NCI-H526 treated with DMSO at 0.1 percent for 48 hours (cell line): ENCODE measurements at regions not wholly inside any gene's neighbourhood (a gene's known extent, or its start where the extent isn't known, plus 50 kb on each side); places are given as distances from the start of the nearest gene placed in this dataset.
A peak's percentile ranks its signal among the peaks of the same experiment; 100 is the strongest.

ENCODE experiments used
- DNase-seq: peaks from one replicate; lab custom pipeline; 2025; lab: John Stamatoyannopoulos, UW

DNA sequence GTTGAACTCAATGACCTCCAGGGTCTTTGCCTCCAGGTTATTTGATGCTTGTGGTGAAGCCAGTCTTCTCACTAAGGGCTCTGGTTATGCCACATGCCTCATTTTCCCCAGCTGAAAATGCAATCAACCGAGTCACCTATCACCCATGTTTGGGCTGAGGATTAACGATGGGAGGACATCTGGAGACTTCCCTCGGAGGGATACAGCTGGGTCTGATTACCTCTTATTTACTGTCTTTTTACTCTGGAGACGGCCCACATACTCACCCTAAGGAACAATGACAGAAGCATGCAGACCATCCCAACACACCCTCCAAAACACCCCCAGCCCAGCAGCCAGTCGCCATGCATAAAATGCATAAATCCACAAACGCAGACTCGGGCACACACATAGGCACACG, 187.4 kb downstream of the OPA1 start:
- no peak for DNase-seq

DNA sequence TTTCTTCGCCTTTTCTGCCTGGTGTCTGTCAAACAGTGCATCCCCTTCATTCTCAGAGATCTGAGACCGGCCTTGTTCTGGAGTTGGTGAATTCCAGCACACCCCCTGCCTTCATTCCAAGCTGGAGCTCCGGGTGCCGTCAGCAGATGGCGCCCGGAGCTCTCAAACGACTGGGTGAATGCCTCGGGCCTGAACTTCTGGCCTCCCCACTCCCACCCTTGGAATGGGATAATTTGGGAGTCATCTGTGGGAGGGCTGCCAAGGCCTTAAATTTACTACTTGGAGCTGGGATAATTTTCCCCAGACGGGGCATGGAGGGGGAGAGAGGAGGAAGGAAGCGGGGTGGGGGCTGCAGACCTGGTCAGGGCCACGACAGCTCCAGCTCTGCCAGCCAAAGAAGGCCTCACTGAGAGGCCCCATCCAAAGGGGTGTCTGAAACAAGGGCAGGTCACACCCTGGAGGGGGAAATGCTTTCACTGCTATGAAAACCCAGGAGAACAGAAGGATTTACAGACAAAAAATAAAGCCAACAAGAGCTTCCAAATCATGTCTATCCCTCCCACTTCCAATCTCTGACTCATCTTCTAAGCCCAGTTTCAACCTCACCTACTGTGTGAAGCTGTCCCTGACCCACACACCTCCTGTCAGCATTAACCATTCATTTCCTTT, 187.9 kb downstream of the OPA1 start:
- DNase-seq = peak; percentile 40

DNA sequence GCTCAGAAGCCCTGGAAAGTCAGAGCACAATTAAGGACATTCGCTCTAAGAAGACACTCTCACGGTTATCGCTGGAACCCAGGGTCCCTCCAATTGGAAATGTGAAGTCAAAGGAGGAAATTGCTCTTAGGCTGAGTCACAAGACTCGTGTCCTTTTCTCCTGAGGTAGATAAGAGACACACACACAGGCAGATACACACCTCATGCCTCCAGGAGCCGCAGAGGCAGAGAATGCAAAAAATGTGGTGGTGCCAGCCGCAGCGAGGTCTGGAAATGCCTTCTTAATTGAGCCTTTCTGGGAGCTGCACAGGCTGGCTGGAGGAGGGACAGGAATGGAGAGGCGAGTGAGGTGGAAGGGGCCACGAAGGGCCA, 189.3 kb downstream of the OPA1 start:
- peak; percentile 26 for DNase-seq

DNA sequence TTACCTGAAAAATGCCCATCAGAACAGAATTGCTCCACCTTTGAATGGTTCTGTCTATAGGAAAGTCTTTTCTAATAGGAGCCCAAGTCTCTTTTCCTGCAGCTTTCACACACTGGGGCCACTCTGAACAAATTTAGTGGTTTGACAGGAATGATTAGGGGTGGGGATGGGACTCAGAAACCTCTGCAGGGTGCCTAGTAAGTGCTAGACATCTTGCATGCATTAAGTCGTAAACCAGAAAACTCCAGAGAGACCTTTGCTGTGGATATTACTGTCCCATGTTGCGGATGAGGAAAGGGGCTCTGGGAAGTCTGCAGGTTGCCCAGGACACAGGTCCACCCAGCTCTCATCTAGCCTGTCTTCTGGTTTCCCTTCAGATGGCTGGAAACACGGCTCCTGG, 189.7 kb downstream of the OPA1 start:
- no peak for DNase-seq

DNA sequence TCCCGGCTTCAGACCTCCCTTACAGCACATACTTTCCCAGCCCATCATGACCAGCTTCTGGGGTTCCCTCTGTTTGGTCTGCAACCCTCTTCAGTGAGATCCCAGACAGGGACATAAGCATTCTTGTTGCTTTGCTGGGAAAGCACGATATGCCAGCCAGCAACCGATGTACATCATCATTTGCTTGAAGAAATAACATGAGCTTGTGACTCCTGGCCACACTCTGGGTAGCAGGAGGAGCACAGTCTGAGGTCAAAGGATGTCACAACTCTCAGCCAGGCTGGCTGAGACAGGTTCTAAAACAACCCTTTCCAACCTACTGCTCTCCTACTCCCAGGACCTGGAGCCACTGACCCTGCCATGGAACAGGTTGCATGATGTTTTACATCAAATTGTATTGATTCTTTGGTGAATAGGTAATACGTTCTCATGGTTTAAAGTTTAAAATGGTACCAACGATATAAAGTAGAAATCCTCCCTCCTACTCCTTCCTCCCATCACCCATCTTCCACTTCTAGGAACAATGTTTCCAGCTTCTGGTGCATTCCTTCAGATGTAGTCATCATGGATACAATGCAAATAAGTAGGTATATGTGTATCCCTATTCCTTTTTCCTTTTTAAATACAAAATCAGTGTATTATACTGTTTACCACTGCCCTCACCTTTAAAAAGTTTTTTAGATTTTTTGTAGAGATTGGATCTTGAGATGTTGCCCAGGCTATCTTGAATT, 190.3 kb downstream of the OPA1 start:
- no peak for DNase-seq

DNA sequence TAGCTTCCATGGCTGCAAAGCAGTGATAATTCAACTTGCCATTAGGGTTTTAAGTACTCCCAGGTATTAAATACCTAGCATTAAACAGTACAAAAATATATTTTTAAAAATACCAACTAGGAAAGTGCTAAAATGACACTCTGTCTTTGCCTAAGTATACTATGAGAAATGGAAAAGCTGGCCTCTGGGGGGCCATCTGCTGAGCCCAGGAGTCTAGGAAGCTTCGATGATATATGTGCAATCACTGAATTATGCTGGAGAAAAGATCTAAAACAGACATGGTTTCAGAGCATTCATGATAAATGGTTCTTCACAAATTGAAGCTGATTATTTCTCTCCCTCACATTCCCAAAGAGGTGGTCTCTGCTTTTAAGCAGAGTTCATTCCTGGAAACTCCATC, 191.8 kb downstream of the OPA1 start:
- no peak for DNase-seq

DNA sequence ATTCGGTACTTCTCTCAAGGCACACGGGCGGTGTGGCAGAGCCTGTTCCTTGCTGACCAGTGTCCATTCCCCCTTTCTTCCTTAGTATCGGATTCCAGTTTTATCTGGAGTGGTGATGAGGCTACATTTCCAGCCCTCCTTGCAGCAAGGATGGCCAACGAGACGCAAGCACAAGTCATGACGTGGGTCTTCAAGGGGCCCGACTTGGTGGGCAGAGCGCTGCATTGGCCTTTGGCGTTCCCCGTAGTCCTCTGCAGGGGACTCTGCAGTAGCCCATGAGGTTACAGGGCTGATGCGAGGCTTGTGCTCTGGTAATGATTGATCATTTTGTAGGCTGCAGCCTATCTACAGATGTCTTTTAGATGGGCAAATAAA, 194.5 kb downstream of the OPA1 start:
- no peak for DNase-seq

DNA sequence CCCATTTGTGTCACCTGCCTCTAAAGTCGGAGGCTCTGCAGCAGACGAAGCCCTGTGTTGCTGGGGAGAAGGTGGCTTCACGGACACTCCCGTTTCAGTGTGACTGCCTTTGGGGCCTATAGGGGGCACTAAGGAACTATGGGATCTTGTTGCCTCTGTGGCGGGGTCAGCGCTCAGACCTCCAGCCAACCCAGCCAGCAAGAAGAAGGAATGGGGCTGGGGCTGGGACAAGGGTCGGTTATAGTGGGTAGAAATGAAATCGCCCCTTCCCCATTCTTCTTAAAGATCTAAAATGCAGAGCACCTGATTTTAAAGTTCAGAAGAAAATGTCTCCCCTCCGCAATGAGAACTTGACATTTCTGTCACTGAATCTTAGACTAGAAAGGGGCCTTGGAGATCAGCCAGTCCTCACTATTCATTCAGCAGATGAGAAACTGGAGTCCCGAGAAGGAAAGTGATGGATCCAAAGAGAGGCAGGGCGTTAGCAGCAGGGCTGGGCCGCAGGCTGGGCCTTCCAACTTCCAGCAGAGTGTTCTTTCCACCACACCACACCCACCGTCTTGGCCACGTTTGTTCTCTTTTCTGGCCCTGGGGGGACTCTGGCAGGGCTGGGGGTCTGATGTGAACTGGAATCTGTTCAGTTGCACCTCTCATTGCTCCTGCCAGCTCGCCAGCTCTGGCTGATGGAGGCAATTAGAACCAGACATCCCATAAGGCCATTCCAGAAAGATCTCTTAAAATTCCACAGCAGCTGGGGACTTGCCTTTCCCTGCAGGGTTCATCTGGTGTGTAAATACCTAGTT, 195.4 kb downstream of the OPA1 start:
- DNase-seq = peak; percentile 60

DNA sequence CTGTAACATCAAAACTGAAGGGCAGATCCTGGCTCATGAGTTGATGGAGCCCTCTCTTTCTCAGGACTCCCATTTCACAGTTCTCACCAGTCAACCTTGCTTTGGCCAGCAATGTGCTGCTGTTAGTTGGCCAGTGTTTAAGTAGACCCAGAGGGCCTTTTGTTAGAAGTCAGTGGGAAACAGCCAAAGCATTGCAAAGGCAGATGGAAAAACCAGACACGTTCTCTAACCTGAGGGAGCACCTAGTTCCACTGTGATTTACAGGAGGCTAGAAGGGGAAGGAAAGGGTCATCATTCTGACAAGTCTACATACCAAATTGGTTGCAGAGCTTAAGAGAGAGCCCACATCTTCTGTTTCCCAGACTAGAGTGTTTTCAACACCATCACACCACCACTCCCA, 196.4 kb downstream of the OPA1 start:
- DNase-seq = no peak

DNA sequence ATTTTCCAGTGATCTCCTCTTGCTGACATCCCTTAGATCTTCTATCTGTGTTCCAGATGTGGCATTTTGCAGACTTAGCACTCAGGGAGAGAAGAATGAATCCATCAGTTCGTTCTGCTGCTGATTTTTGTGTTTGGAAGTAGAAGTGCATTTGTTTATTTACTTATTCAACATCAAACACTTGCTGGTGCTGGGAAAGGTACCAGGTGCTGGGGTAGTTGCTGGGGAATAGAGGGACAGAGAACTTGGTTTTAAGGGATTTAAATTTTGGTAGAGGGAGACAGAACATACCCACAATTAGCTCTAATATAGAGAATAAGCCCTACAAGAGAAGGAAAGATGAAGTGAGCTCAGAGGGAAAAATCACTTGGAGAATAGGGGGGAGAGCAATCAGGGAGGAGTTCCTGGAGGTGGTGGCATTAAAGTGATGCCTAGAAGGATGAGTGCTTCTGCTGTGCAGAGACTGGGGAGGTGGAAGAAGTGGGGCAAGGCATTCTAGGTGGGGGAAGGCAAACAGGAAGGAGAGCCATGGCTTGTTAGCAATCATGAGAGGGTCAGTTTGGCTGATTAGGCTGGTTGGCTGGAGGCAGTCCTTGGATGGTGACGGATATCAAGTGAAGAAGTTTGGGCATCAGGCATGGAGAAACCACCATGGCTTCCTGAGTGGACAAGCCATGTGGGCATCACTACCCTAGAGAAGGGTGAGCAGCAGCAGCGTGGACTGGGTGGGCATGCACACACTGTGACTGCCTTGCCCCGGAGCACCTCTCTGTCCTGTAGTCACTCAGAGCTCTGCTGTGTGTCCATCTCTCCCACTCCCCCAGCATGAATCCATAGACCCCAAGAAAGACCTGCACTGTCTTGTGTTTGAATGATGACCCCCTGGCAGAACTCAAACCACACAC, 197.3 kb downstream of the OPA1 start:
- no peak for DNase-seq

DNA sequence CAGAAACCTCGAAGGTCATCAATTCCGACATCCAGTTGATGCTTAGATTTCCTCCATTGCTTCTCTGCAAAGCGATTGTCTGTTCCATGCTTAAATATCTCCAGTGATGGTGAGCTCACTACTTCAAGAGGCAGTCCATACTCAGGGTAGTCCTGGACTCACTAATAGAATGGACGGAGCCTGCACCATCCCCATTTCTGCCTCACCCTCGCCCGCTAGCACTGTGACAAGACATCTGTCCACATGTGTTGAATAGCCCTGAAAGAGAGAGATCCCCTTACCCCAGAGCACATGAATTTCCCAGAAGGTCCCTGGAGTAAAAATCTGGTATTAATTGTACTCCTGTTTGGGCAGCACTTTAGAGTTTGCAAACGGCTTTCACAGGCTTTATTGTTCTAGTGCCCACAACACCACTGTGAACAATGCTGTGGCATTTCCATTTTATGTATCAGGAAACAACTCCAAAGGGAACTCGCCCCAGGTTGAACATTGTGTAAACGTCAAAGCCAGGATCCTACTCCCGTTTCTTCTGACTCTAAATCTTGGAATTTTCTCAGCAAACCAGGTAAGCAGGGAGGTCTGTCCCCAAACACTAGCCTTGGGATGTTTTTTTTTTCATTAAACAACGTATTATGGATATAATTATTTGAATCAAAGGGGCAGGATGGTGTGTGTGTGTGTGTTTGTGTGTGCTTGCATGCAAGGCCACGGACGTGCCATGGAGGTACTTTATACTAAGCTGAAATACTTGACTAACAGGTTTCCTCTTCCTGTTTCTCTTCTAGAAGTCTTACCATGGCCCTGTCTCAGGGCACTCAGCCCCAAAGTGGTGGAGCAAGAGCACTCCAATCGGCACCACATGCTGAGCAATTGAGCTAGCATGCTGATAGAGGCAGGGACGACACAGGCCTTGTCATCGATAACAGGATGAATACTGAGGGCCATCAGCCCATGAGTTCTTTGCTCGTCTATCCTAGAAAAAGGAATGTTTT, 198.3 kb downstream of the OPA1 start:
- DNase-seq = no peak

DNA sequence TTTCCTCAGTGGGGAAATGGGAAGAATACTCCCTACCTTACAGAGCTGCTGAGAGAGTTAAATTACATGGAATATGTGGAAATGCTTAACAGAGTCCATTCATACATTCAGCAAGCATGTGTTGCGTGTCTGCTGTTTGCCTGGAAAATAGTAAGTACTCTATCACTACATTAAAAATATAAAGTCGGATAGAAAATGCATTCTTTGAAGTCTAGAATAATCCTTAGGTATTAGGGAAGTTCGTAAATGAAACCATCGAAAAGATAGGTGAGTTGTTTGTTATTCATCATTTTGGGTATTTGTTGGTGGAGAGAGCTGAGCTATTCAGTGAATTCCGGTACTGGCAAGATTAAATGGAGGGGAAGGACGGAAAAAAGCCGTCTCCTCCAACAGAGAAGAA, 200.1 kb downstream of the OPA1 start:
- no peak for DNase-seq

DNA sequence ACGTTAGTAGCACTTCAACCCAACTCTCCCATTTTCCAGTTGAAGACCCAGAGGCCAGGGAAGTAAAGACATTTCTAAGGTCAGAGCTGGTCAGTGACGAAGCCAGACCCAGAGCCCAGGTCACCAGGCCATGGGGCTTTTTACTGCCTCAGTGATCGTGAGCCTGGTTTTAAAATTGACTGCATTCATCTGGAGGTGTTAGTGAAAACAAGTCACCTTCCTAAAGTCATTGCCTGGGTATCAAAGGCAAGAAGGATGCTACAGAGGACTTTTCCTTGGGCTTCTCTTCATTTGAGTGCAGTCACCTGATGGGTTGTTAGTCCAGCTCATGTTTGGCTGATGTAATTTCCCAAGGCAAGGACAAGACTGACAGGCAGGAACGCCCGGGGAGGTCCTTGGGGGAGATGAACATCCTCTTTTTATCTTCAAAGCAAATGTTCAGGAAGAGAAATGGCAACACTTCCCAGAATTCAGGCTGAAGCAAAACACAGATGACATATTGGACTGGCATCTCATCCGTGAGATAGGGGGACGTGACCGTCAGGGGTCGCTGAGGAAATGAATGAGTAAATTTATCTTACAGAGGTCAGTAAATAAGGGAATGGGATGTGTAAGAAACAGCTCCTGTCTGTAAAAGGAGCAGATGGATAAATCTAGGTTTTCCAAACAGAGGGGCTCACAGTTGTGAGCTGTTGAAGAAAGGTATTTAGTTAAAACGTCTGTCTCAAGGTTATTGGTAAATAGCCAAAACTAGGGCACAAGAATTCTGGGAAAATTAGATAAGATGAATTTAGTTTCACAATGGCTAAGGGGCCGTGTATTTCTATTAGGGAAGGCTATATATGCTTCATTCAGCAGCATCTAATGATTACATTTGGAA, 201.2 kb downstream of the OPA1 start:
- DNase-seq = no peak

DNA sequence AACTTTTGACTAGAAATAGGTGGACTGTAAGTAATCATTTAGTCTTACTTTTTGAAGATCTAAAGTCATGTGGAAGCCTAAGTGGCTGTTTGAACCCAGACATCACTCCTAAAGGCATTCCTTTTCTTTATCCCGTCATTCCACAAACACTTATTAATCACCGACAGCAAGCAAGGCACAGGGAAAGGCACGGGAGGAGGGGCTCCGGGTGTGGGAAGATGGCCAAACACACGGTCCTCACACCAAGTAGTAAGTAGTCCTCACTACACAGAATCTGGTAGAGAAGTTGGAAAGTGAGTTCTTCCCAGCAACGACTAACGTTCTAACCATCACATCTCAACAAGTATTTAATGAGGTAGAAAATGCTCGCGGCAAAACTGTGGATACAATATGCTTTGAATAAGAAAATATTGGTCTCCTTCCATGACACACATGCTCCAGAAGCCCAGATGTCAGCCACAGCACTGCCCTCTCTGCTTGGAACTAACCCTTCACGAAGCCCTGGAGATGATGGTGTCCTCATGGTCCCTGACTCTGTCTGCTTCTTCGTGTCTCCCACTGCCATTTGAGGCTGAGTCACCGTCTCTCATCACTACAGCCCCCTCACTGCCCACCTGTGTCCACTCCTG, 202.2 kb downstream of the OPA1 start:
- peak; percentile 59 for DNase-seq

DNA sequence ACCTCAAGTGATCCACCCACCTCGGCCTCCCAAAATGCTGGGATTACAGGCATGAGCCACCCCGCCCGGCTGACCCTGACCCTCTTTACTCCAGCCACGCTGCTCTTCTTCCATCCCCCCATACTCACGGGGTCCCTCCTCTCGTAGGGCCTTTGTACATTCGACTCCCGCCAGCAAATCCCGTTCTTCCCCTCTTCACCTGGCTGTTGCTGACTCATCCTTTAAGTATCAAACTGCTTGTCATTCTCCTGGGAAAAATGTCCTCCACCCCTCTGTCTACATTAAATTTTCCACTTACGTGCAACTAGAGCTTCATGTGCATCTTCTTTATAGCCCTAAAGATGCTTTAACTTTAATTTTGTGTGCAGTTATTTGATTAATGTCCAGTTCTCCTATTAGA, 203.1 kb downstream of the OPA1 start:
- DNase-seq = no peak

DNA sequence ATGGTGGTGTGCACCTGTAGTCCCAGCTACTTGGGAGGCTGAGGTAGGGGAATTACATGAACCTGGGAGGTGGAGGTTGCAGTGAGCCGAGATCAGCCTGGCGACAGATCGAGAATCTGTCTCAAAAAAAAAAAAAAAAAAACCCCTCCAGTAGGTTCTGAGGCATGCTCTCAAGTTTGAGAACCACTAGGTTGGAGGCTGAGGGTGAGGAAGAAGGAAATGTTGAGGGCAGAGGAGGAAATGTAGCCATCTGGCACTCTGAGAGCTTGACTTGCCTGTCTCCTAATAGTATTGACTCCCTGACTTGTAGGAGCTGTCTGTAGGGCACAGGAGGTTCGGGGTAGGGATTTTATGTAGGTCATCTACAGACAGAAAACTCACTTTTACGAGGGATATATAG, 204.6 kb downstream of the OPA1 start:
- DNase-seq = no peak

DNA sequence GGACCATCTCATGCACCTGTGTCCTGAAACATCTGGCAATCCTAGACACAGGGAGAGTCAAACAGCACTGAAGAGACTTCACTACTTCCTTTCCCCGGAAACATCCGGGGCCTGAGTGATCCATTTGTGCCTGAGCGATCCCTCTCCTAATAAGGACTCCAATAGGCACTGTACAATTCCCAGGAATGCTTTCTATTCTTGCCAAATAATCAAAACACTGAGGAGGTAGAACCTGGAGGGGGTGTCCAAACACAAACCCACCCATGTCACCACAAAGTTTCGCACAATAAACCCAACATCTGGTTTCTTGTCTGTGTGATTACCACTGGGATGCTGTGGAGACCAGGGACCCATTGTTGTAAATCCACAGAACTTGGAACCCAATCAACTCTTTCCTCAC, 205.0 kb downstream of the OPA1 start:
- no peak for DNase-seq

DNA sequence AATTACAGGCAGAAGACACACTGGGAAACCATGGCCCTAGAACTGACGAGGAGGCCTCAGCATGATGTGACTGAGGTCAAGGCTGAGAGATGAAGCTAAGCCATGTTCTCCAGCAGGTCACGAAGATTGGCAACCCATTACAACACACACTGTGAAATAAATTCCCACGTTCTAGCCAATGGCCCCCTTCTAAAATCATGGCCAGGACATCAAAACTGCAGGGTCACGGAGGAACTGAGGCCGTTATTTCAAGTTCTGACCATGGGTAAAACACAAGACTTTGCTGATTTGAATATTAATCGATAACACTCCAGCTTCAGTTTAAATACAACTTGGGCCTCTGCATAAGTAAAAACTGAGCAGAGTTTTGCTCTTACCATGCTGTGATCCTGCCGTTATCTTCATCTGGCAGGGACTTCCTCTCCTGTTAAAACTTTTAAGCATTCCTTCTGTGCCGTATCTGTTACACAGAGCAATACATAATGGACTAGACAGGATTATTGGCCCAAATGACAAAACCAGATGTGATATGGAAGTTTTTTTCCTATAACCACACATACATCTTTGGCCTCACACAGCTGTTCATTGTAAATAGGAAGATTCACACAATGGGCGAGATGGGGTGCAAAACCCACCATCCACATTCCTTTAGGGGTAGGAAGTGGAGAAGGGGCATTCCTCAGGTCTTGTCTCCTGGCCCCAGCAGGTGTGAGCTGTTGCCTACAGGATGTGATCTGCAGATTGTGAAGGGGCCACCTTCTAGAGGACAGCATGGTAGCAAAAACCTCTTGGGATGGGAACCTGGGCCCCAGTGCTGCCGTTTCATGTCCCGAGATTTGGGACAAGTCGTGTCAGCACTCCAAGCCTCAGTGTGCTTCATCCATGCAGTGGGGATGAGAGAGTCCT, 207.4 kb downstream of the OPA1 start:
- DNase-seq = no peak
